ENCODE measurements at regions not wholly inside any gene's neighbourhood (a gene's known extent, or its start where the extent isn't known, plus 50 kb on each side); places are given as distances from the start of the nearest gene placed in this dataset.

DNA sequence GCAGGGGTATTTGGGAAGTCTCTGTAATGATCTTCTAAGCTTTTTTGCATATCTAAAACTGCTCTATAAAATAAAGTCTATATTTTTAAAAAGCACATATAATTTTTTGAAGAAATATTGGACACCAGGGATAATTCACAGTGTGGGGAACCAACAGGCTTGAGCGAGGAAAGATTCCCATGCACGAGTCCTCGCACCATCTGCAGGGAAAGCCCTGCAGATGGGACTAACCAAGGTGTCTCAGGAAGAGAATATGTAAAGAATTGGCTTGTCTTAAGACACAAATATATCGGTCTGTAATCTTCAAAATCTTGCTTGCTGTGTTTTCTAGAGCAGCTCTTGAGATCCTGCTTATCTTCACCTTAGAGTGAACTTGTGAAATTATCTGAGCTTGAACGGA, 77.2 kb upstream of the SEMA6D start:
- TF ChIP-seq CTCF (conservative IDR thresholded peaks at IDR 0.05; ENCODE audit: low read length), result no peak
- TF ChIP-seq EZH2phosphoT487 (IDR thresholded peaks at IDR 0.05; ENCODE audit: borderline replicate concordance, low read depth, low read length), result no peak

All from OCI-LY7 (cell line).